GM23338 (cell line): ENCODE measurements at regions not wholly inside any gene's neighbourhood (a gene's known extent, or its start where the extent isn't known, plus 50 kb on each side); places are given as distances from the start of the nearest gene placed in this dataset.

Source experiments
- CREB1 ChIP-seq: fragments of 250-450 bp; sonication (Bioruptor Pico); IDR thresholded peaks from 2 replicates; pipeline ENCODE4 v1.5.0; 2020; ENCODE audit warnings: low read depth, mild to moderate bottlenecking, moderate library complexity
- CTCF ChIP-seq, 2 experiments: fragments of 200-600 bp in 1 of 2; sonication (generic) in 1 of 2; conservative IDR thresholded peaks; 2 replicates each; pipeline versions ENCODE4 v1.5.1 to v1.6.1; 2016 to 2017; ENCODE audit warnings: antibody characterized with exemption in 2 of 2, low read depth in 2 of 2, mild to moderate bottlenecking in 2 of 2, moderate library complexity in 1 of 2
- ETS1 ChIP-seq: IDR thresholded peaks from 2 replicates; pipeline ENCODE4 v1.6.1; 2016; ENCODE audit warnings: antibody characterized with exemption
- EZH2 ChIP-seq: fragments of 200-600 bp; sonication (generic); IDR thresholded peaks from one replicate; pipeline ENCODE4 v1.8.0; 2017; ENCODE audit warnings: antibody characterized with exemption, mild to moderate bottlenecking, low read depth; ENCODE audit not compliant: unreplicated experiment
- EZH2phosphoT487 ChIP-seq: fragments of 200-600 bp; sonication (generic); IDR thresholded peaks from one replicate; pipeline ENCODE4 v1.8.1; 2018; ENCODE audit warnings: antibody characterized with exemption; ENCODE audit not compliant: unreplicated experiment
- JUNB ChIP-seq: IDR thresholded peaks from one replicate; pipeline ENCODE4 v1.6.1; 2016; ENCODE audit warnings: antibody characterized with exemption; ENCODE audit not compliant: unreplicated experiment
- NANOG ChIP-seq: IDR thresholded peaks from 2 replicates; pipeline ENCODE4 v1.6.1; 2016; ENCODE audit warnings: antibody characterized with exemption, borderline replicate concordance
- POLR2AphosphoS5 ChIP-seq: IDR thresholded peaks from 2 replicates; pipeline ENCODE4 v1.6.1; 2016; ENCODE audit warnings: antibody characterized with exemption, low read depth
- REST ChIP-seq: IDR thresholded peaks from one replicate; pipeline ENCODE4 v1.6.1; 2018; ENCODE audit warnings: antibody characterized with exemption; ENCODE audit not compliant: unreplicated experiment
- STAT1 ChIP-seq: IDR thresholded peaks from one replicate; pipeline ENCODE4 v1.6.1; 2016; ENCODE audit warnings: antibody characterized with exemption; ENCODE audit not compliant: unreplicated experiment
- ZNF114 ChIP-seq: fragments of 250-450 bp; sonication (Bioruptor Pico); IDR thresholded peaks from 2 replicates; pipeline ENCODE4 v1.5.0; 2020; ENCODE audit warnings: mild to moderate bottlenecking, moderate library complexity
- ZNF331 ChIP-seq: fragments of 250-450 bp; sonication (Bioruptor Pico); IDR thresholded peaks from 2 replicates; pipeline ENCODE4 v1.5.0; 2020; ENCODE audit warnings: low read depth, mild to moderate bottlenecking, moderate library complexity
- ZNF462 ChIP-seq: fragments of 250-450 bp; sonication (Bioruptor Pico); IDR thresholded peaks from 2 replicates; pipeline ENCODE4 v1.5.0; 2020; ENCODE audit warnings: mild to moderate bottlenecking, moderate library complexity

GRCh38 chr2:176710657-176711186 is 441.5 kb downstream of the MTX2 start:
- TF ChIP-seq POLR2AphosphoS5, result no peak
- no peak for TF ChIP-seq REST
- TF ChIP-seq CTCF (conservative IDR thresholded peaks at IDR 0.05; ENCODE audit: low read depth in 2 of 2), result no peak
- no peak for TF ChIP-seq ETS1
- TF ChIP-seq EZH2, result no peak
- no peak for TF ChIP-seq STAT1
- TF ChIP-seq EZH2phosphoT487, result no peak
- TF ChIP-seq CREB1 (CRISPR knock-in tag), result no peak
- TF ChIP-seq NANOG, result no peak
- TF ChIP-seq JUNB, result no peak
- no peak for TF ChIP-seq ZNF114 (CRISPR knock-in tag)
- no peak for TF ChIP-seq ZNF462
- TF ChIP-seq ZNF331 (CRISPR knock-in tag), result no peak
